HEK293 (cell line): ENCODE measurements at regions not wholly inside any gene's neighbourhood (a gene's known extent, or its start where the extent isn't known, plus 50 kb on each side); places are given as distances from the start of the nearest gene placed in this dataset.

Experiments used
- CTCF ChIA-PET: fragments of 350-600 bp; formaldehyde crosslinking; extraction: SDS; loops from one replicate; lab custom pipeline; 2021; ENCODE audit warnings: antibody characterized with exemption; lab: Yijun Ruan, JAX
- POLR2A ChIA-PET: fragments of 300-600 bp; formaldehyde crosslinking; extraction: SDS; loops from one replicate; lab custom pipeline; 2020; ENCODE audit warnings: antibody characterized with exemption, inconsistent platforms; lab: Yijun Ruan, JAX
- H3K27ac ChIP-seq: fragments of 200-500 bp; sonication (Bioruptor generic); 2 replicates; pipeline ENCODE4 v1.5.1; 2014; ENCODE audit warnings: low read depth, low read length, control low read depth, inconsistent platforms; ENCODE audit errors: extremely low read depth
- H3K36me3 ChIP-seq, 2 experiments: fragments of 200-500 bp in 1 of 2; sonication (Bioruptor generic) in 1 of 2; 1 replicate in 1 of 2; 2 replicates in 1 of 2; pipeline ENCODE4 v1.5.1; 2014 to 2017; ENCODE audit warnings: inconsistent platforms in 2 of 2, low read length in 2 of 2; ENCODE audit not compliant: control insufficient read depth in 2 of 2, insufficient read depth in 1 of 2
- H3K4me1 ChIP-seq: fragments of 200-500 bp; sonication (Bioruptor generic); 2 replicates; pipeline ENCODE4 v1.5.1; 2014; ENCODE audit warnings: mild to moderate bottlenecking, low read length, inconsistent platforms; ENCODE audit not compliant: control insufficient read depth, insufficient read depth
- H3K4me3 ChIP-seq: 2 replicates; pipeline ENCODE4 v1.5.1; 2011; ENCODE audit warnings: low read depth, mild to moderate bottlenecking, control low read depth, low read length, moderate library complexity
- H3K9me3 ChIP-seq: fragments of 200-500 bp; sonication (Bioruptor generic); 2 replicates; pipeline ENCODE4 v1.5.1; 2014; ENCODE audit warnings: low read depth, low read length, inconsistent platforms; ENCODE audit not compliant: control insufficient read depth, insufficient read depth
- KLF17 ChIP-seq: fragments of 450-650 bp; formaldehyde crosslinking; IDR thresholded peaks from 2 replicates; pipeline ENCODE4 v1.5.1; 2016; ENCODE audit warnings: missing biosample characterization, missing genetic modification characterization
- OSR2 ChIP-seq: fragments of 450-650 bp; formaldehyde crosslinking; IDR thresholded peaks from 2 replicates; pipeline ENCODE4 v1.5.1; 2016; ENCODE audit warnings: missing biosample characterization, missing genetic modification characterization
- PRDM10 ChIP-seq: fragments of 450-650 bp; formaldehyde crosslinking; IDR thresholded peaks from 2 replicates; pipeline ENCODE4 v1.5.1; 2016; ENCODE audit warnings: missing biosample characterization, missing genetic modification characterization
- SCRT1 ChIP-seq: fragments of 450-650 bp; formaldehyde crosslinking; IDR thresholded peaks from 2 replicates; pipeline ENCODE4 v1.5.1; 2016; ENCODE audit warnings: missing biosample characterization, missing genetic modification characterization, borderline replicate concordance
- ZBTB21 ChIP-seq: fragments of 450-650 bp; formaldehyde crosslinking; IDR thresholded peaks from 2 replicates; pipeline ENCODE4 v1.5.1; 2017; ENCODE audit warnings: missing biosample characterization, missing genetic modification characterization
- ZFP69B ChIP-seq: fragments of 450-650 bp; formaldehyde crosslinking; IDR thresholded peaks from 2 replicates; pipeline ENCODE4 v1.5.1; 2016; ENCODE audit warnings: missing biosample characterization, missing genetic modification characterization
- ZNF114 ChIP-seq: fragments of 450-650 bp; formaldehyde crosslinking; IDR thresholded peaks from 2 replicates; pipeline ENCODE4 v1.5.0; 2017; ENCODE audit warnings: missing biosample characterization, missing genetic modification characterization
- ZNF266 ChIP-seq: fragments of 450-650 bp; formaldehyde crosslinking; IDR thresholded peaks from 2 replicates; pipeline ENCODE4 v1.5.1; 2016; ENCODE audit warnings: missing biosample characterization, missing genetic modification characterization, low read depth
- ZNF623 ChIP-seq: fragments of 450-650 bp; formaldehyde crosslinking; IDR thresholded peaks from 2 replicates; pipeline ENCODE4 v1.5.1; 2016; ENCODE audit warnings: missing biosample characterization, missing genetic modification characterization
- ZNF624 ChIP-seq: fragments of 450-650 bp; formaldehyde crosslinking; IDR thresholded peaks from 2 replicates; pipeline ENCODE4 v1.5.1; 2017; ENCODE audit warnings: missing biosample characterization, missing genetic modification characterization
- ZNF654 ChIP-seq: fragments of 450-650 bp; formaldehyde crosslinking; IDR thresholded peaks from 2 replicates; pipeline ENCODE4 v1.5.1; 2016; ENCODE audit warnings: low read depth, missing biosample characterization, missing genetic modification characterization
- ZNF837 ChIP-seq: fragments of 450-650 bp; formaldehyde crosslinking; IDR thresholded peaks from 2 replicates; pipeline ENCODE4 v1.5.1; 2016; ENCODE audit warnings: missing biosample characterization, missing genetic modification characterization
- ZSCAN5A ChIP-seq: fragments of 450-650 bp; formaldehyde crosslinking; IDR thresholded peaks from 2 replicates; pipeline ENCODE4 v1.5.1; 2016; ENCODE audit warnings: missing biosample characterization, missing genetic modification characterization
- TF ChIP-seq, protein P1 (sequence below): fragments of 450-650 bp; IDR thresholded peaks from 2 replicates; pipeline ENCODE4 v1.5.1; 2018; ENCODE audit warnings: missing biosample characterization, missing genetic modification characterization
- TF ChIP-seq, protein P2 (sequence below): fragments of 450-650 bp; formaldehyde crosslinking; IDR thresholded peaks from 2 replicates; pipeline ENCODE4 v1.5.1; 2016; ENCODE audit warnings: missing biosample characterization, missing genetic modification characterization
- TF ChIP-seq, protein P3 (sequence below): fragments of 450-650 bp; formaldehyde crosslinking; conservative IDR thresholded peaks from 2 replicates; pipeline ENCODE4 v1.5.1; 2016; ENCODE audit warnings: low read depth, missing biosample characterization, missing genetic modification characterization

DNA sequence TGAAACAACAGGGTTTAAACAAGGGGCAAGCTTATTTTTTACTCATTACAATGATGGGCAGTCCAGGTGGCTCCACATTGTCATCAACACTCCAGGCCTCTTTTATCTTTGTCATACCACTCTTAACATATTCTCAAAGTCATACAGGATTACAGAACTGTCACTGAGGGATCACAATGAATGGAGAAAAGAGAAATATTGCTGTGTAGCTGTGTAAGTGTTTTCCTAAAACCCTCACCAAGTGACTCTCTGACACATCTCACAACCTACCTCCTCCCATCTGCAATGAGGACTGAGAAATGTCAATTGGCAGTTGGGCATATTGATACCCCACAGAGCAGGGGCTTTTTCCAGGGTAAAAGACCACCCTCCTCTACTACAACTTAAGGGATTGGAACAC lies 562.1 kb downstream of the TBC1D4 start:
- POLR2A ChIA-PET, result no interaction called here
- TF ChIP-seq SCRT1 (tag by site-specific recombination) (no peak), ZNF114 (no peak), ZBTB21 (tag by site-specific recombination) (no peak), ZNF654 (tag by site-specific recombination) (no peak), KLF17 (tag by site-specific recombination) (no peak)
- TF ChIP-seq, protein P1, sequence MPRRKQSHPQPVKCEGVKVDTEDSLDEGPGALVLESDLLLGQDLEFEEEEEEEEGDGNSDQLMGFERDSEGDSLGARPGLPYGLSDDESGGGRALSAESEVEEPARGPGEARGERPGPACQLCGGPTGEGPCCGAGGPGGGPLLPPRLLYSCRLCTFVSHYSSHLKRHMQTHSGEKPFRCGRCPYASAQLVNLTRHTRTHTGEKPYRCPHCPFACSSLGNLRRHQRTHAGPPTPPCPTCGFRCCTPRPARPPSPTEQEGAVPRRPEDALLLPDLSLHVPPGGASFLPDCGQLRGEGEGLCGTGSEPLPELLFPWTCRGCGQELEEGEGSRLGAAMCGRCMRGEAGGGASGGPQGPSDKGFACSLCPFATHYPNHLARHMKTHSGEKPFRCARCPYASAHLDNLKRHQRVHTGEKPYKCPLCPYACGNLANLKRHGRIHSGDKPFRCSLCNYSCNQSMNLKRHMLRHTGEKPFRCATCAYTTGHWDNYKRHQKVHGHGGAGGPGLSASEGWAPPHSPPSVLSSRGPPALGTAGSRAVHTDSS (tag by site-specific recombination), result no peak
- H3K4me3 ChIP-seq, result no peak overlapping the region
- H3K36me3 ChIP-seq, result no peaks in the 10 kb centered on the region
- CTCF ChIA-PET, result interaction anchor here (0.6 kb wide), 1 partner anchor 440 kb away, joined by 3 read pairs; no protein-coding TSS in a partner anchor
- H3K27ac ChIP-seq, result no peak overlapping the region
- H3K9me3 ChIP-seq, result no peaks in the 10 kb centered on the region
- H3K4me1 ChIP-seq, result no peaks in the 10 kb centered on the region

DNA sequence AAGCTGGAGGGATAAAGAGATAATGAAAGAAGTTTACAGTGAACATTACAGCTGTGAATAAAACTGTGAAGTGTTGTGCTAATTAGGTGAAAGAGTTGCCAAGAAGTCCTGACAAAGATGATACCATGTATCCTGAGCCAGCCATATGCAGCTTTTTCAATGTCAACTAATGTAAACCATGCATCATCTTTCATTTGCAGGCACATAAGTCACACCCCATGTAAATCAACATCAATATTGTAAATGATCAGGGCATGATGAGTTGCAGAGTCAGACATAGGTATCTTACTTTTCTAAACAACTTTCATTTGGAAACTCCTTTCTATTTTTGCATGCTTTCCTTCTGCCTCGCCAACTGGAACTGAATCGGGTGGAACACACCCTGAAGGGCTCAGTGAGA lies 569.1 kb downstream of the TBC1D4 start:
- CTCF ChIA-PET, result no interaction called here
- H3K27ac ChIP-seq, result no peak overlapping the region
- POLR2A ChIA-PET, result no interaction called here
- no peak for TF ChIP-seq ZNF624 (tag by site-specific recombination)
- TF ChIP-seq, protein P2, sequence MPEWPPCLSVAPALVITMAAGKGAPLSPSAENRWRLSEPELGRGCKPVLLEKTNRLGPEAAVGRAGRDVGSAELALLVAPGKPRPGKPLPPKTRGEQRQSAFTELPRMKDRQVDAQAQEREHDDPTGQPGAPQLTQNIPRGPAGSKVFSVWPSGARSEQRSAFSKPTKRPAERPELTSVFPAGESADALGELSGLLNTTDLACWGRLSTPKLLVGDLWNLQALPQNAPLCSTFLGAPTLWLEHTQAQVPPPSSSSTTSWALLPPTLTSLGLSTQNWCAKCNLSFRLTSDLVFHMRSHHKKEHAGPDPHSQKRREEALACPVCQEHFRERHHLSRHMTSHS (tag by site-specific recombination), result no peak
- no peak for TF ChIP-seq ZNF837
- no peak for TF ChIP-seq ZSCAN5A (tag by site-specific recombination)
- no peak for TF ChIP-seq ZNF266 (tag by site-specific recombination)
- TF ChIP-seq OSR2 (tag by site-specific recombination), result no peak
- no peak for TF ChIP-seq ZFP69B (tag by site-specific recombination)
- TF ChIP-seq ZNF654 (tag by site-specific recombination), result no peak
- TF ChIP-seq ZNF623 (tag by site-specific recombination), result no peak
- no peak for TF ChIP-seq PRDM10
- TF ChIP-seq, protein P3, sequence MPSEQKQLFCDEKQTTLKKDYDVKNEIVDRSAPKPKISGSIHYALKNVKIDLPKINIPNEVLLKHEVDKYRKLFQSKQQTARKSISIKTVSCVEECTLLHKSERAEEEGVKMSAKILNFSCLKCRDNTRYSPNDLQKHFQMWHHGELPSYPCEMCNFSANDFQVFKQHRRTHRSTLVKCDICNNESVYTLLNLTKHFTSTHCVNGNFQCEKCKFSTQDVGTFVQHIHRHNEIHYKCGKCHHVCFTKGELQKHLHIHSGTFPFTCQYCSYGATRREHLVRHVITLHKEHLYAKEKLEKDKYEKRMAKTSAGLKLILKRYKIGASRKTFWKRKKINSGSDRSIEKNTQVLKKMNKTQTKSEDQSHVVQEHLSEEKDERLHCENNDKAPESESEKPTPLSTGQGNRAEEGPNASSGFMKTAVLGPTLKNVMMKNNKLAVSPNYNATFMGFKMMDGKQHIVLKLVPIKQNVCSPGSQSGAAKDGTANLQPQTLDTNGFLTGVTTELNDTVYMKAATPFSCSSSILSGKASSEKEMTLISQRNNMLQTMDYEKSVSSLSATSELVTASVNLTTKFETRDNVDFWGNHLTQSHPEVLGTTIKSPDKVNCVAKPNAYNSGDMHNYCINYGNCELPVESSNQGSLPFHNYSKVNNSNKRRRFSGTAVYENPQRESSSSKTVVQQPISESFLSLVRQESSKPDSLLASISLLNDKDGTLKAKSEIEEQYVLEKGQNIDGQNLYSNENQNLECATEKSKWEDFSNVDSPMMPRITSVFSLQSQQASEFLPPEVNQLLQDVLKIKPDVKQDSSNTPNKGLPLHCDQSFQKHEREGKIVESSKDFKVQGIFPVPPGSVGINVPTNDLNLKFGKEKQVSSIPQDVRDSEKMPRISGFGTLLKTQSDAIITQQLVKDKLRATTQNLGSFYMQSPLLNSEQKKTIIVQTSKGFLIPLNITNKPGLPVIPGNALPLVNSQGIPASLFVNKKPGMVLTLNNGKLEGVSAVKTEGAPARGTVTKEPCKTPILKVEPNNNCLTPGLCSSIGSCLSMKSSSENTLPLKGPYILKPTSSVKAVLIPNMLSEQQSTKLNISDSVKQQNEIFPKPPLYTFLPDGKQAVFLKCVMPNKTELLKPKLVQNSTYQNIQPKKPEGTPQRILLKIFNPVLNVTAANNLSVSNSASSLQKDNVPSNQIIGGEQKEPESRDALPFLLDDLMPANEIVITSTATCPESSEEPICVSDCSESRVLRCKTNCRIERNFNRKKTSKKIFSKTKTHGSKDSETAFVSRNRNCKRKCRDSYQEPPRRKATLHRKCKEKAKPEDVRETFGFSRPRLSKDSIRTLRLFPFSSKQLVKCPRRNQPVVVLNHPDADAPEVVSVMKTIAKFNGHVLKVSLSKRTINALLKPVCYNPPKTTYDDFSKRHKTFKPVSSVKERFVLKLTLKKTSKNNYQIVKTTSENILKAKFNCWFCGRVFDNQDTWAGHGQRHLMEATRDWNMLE, result no peak
- H3K4me1 ChIP-seq, result no peaks in the 10 kb centered on the region
- no peaks in the 10 kb centered on the region for H3K36me3 ChIP-seq
- H3K4me3 ChIP-seq, result no peak overlapping the region
- no peaks in the 10 kb centered on the region for H3K9me3 ChIP-seq
